NCI-H1436 (cell line): ENCODE measurements at regions not wholly inside any gene's neighbourhood (a gene's known extent, or its start where the extent isn't known, plus 50 kb on each side); places are given as distances from the start of the nearest gene placed in this dataset.

Experiments used
- DNase-seq: peaks from one replicate; lab custom pipeline; 2025; lab: John Stamatoyannopoulos, UW

DNA sequence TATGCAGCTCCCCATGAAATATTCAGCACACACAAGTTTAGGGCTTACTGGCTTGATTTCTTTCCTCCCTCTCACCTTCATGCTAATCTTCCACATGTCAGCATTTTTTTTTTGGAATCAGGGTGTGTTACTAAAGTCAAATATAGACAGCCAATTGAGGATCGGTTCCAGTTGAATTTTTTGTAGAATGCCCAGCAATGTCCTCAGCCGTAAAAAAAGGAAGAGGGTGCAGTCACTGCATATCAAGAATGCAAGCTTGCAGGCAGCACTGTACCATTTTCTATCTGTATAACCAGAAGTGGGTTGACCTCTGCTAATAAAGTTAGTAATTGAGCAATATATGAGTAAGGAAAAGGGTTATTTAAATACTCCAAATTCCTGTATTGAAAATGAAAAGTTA, 51.4 kb upstream of the CHMP2B start:
- DNase-seq = no peak

DNA sequence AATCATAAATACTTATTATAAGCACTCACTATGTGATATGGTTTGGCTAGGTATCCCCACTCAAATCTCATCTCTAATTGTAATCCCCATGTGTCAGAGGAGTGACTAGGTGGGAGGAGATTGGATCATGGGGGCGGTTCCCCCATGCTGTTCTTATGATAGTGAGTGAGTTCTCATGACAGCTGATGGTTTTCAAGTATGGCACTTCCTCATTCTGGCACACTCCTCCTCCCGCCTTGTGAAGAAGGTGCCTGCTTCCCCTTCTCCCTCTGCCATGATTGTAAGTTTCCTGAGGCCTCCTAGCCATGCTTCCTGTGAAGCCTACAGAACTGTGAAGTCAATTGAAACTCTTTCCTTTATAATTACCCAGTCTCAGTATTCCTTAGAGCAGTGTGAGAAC, 53.3 kb upstream of the CHMP2B start:
- no peak for DNase-seq

DNA sequence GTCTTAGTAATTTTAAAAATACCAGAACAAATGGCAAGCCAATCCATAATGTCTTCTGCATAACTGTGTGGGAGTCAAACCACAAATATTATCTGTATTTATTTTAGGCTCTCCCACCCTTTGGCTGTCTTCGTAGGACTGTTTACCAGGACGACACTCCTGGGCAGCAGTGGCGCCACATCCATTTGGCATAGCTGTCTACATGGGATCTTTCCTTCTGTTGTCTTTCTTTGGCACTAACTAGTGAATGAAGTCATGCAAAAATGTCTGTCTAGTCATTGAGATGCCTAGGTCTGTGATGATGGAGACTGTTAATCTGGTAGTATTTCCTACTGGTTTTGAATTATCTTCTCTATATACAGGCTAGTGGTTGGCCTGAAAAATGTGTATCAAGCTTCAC, 54.0 kb upstream of the CHMP2B start:
- DNase-seq = no peak

DNA sequence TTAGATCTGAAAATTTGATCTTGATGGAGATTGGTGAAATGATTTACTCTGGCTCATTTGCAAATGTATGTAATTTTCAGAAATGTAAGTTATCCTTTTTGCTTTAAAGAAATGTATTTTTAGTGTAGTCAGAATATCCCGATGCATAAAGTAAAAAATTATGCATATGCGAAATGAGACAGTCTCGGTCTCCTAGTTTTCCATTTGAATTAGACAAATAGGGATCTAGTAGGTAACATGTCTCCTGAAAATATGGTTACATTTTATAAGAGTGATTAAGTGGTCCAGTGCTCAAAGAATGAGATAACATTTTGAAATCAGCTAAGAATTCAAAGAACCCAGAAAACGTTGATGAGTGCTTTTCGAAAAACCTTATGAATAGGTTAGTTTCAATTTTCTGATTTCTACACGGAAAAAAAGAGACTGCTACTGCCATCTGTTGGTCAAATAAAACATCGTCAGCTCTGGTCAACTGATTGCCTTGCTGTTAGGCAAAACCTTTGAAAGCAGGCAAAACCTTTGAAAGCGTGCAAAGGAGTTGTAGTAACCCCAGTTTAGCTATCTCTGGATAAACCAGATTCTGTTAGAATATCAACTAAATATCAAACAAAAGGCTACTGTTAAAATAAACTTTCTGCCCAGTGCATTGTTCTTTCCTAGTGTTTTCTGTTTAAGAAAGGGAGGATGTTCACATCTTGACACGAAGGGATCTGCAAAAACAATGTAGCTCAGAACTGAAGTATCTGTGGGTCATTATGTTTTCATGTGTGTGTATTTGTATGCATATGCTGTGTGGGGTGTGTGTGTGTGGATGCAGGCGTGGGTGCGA, 59.3 kb upstream of the CHMP2B start:
- peak; percentile 10 for DNase-seq

DNA sequence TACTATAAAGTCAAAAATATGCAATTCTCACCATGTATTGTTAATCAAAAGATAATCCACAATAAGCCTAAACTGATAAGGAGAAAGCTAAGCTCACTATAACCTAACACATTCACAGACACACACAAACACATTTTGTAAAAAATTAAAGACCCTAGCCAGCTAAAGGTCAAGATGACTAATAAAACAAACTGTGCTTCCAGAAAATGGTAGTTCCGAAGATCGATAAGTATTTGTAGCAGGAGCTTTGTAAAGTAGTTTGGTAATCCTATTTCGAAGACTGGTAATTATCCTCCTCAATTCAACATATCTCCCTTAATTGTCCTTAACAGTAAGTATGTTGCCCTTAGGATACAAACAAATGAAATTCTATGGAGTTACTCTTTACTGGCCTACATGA, 62.9 kb upstream of the CHMP2B start:
- no peak for DNase-seq

DNA sequence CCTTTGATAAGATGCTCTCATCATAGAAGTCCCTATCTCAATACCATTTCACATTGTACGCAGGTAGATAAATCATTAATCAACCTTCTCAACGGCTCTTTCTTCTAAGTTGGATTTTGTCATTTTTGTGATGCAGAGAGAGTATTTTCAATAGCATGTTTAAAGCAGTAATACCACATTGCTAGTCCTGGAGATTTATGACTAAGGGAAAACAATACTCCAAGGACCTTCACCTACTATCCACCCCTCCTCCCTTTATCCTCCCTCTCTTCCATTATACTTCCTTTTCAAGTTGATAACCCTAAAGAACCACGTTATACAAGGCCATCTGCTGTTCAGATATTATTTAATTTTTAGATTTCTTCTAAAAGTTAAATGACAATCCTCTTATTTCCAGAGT, 65.3 kb upstream of the CHMP2B start:
- DNase-seq = no peak

DNA sequence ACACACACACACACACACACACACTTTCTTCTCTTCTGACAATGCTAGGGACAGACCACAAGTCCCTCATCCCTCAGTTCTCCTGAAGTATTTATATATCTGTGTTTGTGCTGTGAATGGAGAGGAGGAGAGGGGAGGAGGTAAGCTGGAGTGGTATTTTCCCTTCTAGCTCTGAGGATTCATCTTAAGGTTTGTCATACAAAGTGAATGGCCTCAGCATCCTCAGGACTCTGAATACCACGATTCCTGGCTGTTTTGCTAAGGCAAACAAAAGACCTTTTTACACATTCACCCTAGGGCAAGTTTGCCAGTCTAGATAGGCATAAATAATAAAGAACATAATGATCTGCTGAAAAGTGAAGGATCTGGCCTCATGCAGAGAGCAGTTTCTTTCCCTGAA, 65.7 kb upstream of the CHMP2B start:
- DNase-seq = no peak

DNA sequence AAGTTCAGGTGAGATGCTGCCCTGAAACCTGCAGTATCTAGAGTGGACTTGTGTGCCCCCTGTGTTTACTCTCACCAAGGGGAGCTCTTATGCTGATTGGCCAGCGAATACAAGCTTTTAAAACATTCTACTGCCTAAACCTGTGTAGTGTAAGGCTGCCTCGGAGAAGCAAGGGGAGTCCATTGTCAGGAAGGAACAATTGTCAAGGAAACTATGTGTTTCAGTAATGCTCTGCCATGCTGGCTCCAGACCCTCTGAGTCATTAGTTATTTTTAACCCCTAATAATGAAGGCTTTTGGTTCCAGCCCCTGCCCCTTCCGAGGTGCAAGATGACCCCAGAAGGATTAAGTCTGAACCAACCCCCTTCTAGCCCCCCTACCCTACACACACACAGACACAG, 66.1 kb upstream of the CHMP2B start:
- no peak for DNase-seq

DNA sequence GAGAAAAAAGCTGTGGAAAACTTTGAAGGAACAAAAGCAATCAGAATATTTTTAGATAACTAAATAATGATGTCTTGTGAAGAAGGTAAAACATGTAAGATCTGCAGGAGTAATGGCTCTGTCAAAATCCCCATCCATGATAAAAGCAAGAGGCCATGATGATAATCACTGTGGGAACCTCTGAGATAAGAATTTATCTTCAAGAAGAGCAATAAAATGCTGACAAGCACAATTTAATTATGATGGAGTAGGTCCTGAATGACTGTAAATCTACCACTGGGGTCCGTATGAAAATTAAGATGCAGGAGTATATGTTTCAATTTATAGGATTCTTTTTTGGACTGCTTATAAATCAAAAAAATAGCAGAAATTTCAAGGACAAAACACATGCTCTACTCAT, 68.3 kb upstream of the CHMP2B start:
- no peak for DNase-seq

DNA sequence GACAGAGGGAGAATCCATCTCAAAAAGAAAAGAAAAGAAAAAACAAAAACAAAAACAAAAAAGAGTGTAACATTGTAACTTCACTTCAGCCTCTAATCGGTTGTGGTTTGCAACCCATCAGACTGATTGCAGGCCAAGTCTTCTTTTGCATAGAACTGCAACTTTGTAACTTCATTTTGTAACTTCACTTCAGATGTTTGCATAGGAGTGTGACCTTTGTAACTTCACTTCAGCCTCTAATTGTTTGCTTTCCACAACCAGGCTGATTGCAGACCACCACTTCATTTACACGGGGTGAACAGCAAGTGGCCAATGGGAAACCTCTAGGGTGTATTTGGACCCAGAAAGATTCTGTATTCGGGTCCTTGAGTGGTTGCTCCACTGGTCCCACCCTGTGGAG, 79.1 kb upstream of the CHMP2B start:
- DNase-seq = no peak

DNA sequence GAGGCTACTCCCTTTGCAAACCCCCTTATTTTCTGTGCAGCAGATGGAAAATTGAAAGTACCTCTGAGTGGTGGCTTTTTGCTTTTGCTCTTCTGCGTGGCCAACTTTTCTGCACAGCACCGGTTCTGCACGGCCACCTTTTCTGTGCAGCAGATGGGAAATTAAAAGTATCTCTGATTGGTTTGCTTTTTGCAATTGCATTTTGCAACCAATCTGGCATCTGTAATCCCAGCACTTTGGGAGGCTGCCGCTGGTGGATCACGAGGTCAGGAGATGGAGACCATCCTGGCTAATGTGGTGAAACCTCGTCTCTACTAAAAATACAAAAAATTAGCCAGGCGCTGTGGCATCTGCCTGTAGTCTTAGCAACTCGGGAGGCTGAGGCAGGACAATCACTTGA, 79.5 kb upstream of the CHMP2B start:
- DNase-seq = no peak

DNA sequence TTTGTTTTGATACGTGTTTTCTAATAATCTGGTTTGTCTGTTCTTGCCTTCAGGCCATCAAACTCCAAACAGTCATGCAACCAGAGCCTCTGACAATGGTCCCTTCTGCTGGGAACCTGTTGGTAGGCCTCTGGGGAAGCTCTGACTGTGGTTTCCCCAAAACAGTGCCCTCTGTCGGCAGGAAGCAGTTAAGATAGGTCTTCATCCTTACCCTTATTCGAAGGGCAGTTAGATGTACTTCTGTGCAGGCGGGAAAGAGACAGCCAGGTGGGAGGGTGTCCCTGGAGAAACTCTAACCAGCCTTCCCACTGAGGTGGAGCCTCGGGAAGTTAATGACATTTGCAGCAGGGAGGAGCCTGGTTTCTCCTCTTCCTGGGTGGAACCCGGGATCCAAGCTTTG, 81.6 kb upstream of the CHMP2B start:
- no peak for DNase-seq

DNA sequence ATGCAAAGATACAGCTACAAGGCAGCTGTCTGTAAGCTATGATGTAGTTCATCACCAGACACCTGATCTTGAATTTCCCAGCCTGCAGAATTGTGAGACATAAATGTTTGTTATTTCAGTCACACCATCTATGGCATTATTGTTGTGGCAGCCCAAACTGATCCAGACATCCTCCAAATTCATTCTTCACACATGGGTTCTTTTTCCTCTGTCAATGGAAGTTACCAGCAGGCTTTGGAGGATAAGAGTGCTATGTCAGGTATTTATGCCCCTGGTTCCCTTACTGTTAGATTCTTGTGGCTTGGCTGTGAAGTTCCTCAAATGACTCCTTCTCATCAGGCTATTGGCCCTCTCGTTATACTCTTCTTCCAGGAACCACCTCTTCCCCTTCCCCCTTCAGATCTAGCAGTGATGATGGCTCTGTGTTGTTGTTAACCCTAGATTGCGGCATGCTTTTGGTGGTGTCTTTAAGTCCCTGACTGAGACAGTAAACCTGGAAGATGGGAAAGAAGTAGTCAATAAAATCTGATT, 91.0 kb upstream of the CHMP2B start:
- no peak for DNase-seq

DNA sequence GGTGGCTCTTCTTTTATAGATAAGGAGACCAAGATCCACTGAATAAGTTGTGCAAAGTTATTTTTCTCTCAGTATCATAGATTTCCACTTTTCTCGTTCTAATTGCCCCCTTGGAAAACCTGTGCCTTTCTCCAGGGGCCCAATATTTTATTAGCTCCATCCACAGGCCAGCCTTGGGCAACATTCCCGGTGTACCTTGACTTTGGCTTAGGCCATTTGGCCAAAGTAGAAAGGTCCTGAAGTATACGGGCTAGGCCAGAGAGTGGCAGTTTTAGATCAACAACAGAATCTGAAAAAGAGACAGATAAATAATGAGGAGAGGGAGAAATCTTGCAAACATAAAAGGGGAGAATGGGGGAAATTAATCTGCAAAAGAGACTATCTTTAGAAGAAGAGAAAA, 91.7 kb upstream of the CHMP2B start:
- DNase-seq = no peak

DNA sequence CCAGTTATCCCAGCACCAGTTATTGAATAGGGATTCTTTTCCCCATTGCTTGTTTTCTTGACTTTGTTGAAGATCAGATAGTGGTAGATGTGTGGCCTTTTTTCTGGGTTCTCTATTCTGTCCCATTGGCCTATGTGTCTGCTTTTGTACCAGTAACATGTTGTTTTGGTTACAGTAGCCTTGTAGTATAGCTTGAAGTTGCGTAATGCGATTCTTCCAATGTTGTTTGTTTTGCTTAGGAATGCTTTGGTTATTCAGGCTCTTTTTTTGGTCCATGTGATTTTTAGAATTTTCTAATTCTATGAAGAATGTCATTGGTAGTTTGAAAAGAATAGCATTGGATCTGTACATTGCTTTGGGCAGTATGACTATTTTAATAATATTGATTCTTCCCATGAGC, 94.3 kb upstream of the CHMP2B start:
- no peak for DNase-seq

DNA sequence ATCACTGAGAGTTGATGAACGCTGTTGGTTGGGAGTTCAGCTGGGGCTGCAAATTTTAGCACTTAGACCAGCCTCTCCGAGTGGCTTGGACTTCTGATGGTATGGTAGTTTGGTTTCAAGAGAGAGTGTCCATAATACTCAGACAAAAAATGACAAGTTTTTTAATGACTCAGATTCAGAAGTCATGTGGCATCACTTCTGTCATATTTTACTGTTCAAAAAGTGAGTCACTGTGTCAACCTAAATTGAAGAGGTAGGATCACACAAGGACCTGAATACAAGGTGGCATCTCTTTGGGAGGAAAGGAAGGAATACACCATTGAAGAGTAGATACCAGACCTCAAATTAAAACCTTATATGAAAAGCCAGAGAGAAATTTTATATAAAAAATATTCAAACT, 99.1 kb upstream of the CHMP2B start:
- no peak for DNase-seq

DNA sequence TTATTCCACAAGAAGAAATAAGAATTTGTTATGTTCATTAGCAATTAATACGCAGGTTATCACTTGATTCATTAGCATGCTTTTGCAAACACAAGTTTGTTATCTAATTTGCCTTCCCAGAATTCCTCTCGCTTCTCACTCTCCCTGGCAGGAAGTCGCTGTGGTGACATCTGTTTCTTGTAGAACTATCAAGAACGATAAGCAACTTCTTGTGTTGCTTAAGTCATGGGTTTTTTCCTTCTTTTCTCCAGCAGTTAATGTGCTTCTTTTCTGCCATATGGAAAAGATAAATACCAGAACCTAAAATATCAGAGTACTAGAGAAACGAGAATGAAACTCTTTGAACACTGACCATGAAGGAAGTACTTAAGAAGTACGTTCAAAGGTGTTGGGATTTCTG, 99.8 kb upstream of the CHMP2B start:
- no peak for DNase-seq

DNA sequence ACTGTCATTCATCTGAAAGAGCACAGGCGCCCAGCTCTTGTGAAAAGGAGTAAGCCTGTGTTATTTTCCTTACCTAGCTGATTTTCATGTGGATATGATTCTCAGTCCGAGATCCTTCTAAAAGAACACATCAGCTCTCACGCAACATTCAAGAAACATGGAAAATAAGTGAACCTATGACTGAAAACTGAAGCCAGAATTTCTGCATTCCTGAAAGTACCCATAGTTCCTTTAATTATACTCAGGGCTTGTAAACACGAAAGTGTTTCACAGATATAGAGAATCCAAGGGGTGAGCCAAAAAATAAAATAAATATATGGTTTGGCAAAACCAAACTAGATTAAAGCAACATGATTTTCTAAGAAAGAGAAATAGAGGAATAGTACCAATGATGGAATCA, 100.8 kb upstream of the CHMP2B start:
- no peak for DNase-seq

DNA sequence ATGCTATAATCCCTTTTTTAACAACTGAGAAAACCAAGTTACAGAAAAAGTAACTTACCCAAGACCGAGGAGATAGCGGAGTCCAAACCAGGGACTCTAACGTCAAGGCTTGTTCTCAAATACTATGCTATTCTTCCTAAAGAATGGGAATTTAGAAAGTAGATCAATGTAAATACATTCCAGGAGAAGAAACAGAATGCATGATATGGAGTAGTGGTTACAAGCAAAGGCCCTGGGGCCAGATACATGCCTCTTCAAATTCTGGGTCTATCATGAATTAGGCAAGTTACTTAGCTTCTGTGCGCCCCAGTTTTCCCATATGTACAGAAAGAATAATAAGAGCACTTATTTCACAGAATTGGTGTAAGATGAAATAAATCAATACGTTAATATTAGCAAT, 102.0 kb upstream of the CHMP2B start:
- DNase-seq = no peak

DNA sequence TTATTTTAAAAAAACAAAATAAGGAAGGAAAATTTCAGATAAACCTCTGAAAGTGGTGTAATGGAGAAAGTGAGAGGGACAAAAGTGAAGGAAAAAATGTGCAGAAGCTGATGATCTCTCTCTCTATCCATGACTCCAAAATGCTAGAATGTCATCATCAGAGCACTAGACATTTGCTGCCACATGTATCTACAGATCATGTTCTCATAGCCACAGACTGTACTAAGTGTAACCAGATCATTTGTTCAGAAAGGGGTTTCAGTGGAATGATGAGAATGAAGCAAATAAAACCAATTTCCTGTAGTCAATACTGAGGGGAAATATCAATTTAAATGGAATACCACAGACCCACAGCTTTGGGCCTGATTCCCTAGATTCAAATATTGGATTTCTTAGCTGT, 104.3 kb upstream of the CHMP2B start:
- no peak for DNase-seq

DNA sequence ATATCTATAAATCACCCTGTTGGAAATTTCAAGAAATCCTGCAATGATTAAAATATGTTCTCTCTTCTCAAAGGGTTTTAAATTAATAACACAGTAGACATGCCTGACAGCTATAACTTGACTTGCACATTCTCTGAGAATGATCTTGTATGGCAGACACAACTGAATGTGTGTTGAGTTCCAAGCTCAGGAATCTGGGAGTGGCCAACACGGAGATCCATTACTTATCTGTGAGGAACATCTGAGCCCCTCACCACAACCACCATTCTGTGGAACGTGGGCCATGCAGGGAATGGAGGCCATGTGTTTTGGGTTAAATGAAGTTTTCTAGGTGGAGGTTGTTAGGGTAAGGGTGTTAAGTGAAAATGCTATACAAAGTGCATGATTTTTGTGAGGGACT, 105.3 kb upstream of the CHMP2B start:
- DNase-seq = no peak

DNA sequence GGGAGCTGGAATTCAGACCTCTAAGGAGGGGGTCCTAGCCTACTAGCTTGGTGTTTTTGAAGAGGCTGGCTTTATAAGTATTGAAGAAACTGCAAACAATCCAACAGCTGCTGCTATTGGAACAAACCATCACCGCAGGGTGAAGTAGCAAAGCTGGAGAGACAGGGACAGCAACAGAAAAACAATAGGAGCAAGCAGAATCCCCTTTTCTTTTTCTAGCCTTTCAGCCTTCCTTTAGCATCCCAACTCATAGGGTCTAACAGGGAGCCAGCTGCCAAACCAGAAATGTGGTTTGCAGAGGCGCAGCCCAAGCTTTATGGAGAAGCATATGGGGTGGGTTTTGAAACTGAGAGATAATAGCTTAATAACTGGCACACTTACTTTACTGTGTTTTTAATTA, 106.2 kb upstream of the CHMP2B start:
- no peak for DNase-seq

DNA sequence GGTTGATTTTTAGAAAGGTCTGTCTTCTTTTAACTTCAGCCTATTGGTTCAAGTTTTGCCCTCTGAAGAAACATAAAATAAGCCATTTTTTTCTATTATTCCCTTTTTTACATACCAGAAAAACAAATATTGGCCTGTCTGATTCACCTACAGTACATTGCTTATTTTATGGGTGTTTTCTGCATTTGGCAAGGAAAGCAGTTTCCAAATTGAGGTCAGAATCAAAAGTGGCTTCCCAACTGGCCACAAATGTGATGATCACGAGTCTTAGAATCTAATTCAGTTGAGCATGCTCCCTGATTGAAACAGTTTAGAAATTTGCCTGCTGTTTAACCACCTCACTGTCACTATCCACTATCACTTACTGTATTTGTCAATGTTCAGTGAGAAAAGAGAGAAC, 106.9 kb upstream of the CHMP2B start:
- no peak for DNase-seq

DNA sequence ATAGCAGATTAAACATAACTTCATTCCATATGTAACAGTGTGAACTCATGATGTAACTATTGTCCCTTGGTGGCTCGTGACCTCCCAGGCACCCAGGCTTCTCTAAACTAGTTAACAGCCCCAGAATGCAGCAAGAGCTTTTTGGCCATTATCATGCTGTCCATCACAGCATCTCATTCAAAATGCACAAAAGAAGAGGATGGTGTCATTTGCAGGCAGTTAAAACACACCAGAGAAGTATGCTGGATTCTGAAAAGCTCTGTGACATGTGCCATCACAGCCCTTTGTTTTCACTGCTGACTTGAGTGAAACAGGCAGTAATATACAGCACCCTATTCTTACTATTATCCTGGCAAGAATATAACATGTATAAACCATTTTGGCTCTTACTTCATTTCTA, 117.6 kb upstream of the CHMP2B start:
- DNase-seq = no peak
